Liver (tissue), 7 donors: ENCODE measurements at regions not wholly inside any gene's neighbourhood (a gene's known extent, or its start where the extent isn't known, plus 50 kb on each side); places are given as distances from the start of the nearest gene placed in this dataset.

Source experiments
- DNase-seq: peaks from one replicate; pipeline ENCODE4 v3.0.0-alpha.2; 2017; ENCODE audit warnings: low spot score
- H3K27ac ChIP-seq, 2 donors: one replicate each; pipeline ENCODE4 v1.7.0; 2013; ENCODE audit warnings: inconsistent platforms in 2 of 2, low read length in 2 of 2, control low read depth in 1 of 2, low read depth in 1 of 2, mild to moderate bottlenecking in 1 of 2
- H3K27me3 ChIP-seq, 4 donors: one replicate each; pipeline versions ENCODE4 v1.6.1 to v1.7.0; 2013; ENCODE audit warnings: low read length in 3 of 4, inconsistent platforms in 1 of 4, mild to moderate bottlenecking in 1 of 4, moderate library complexity in 1 of 4; ENCODE audit not compliant: control insufficient read depth in 4 of 4, insufficient read depth in 4 of 4
- H3K36me3 ChIP-seq, 4 donors: one replicate each; pipeline versions ENCODE4 v1.6.1 to v1.7.0; 2013; ENCODE audit warnings: low read length in 3 of 4, mild to moderate bottlenecking in 3 of 4, low read depth in 1 of 4, moderate library complexity in 1 of 4; ENCODE audit not compliant: control insufficient read depth in 4 of 4, insufficient read depth in 3 of 4
- H3K4me1 ChIP-seq, 4 donors: one replicate each; pipeline versions ENCODE4 v1.6.1 to v1.7.0; 2013; ENCODE audit warnings: low read length in 3 of 4, mild to moderate bottlenecking in 3 of 4, moderate library complexity in 1 of 4; ENCODE audit not compliant: control insufficient read depth in 4 of 4, insufficient read depth in 4 of 4
- H3K4me3 ChIP-seq, 3 donors: one replicate each; pipeline versions ENCODE4 v1.6.1 to v1.7.0; 2013; ENCODE audit warnings: low read length in 3 of 3, control low read depth in 1 of 3, low read depth in 1 of 3, mild to moderate bottlenecking in 1 of 3
- H3K9ac ChIP-seq, 2 donors: one replicate each; pipeline ENCODE4 v1.7.0; 2013; ENCODE audit warnings: low read length in 2 of 2, mild to moderate bottlenecking in 2 of 2, moderate library complexity in 2 of 2, control low read depth in 1 of 2, low read depth in 1 of 2
- H3K9me3 ChIP-seq, 4 donors: one replicate each; pipeline versions ENCODE4 v1.6.1 to v1.7.0; 2013; ENCODE audit warnings: low read length in 3 of 4; ENCODE audit not compliant: control insufficient read depth in 4 of 4
- CTCF ChIP-seq: fragments of 150-350 bp; IDR thresholded peaks from 2 replicates; pipeline ENCODE4 v1.5.1; 2017; ENCODE audit warnings: improper control_type of control experiment, low read depth, low read length; ENCODE audit not compliant: missing input control
- EGR1 ChIP-seq, 2 donors: IDR thresholded peaks; 2 replicates each; pipeline ENCODE4 v1.6.1; 2016 to 2018; ENCODE audit warnings: antibody characterized with exemption in 2 of 2, low read depth in 2 of 2
- FOXA1 ChIP-seq: IDR thresholded peaks from 2 replicates; pipeline ENCODE4 v1.6.1; 2016; ENCODE audit warnings: antibody characterized with exemption
- FOXA2 ChIP-seq: IDR thresholded peaks from 2 replicates; pipeline ENCODE4 v1.6.1; 2016; ENCODE audit warnings: antibody characterized with exemption
- GABPA ChIP-seq, 2 donors: IDR thresholded peaks in 1 of 2; conservative IDR thresholded peaks in 1 of 2; 2 replicates each; pipeline ENCODE4 v1.6.1; 2016; ENCODE audit warnings: antibody characterized with exemption in 2 of 2, mild to moderate bottlenecking in 1 of 2, moderate library complexity in 1 of 2
- HNF4A ChIP-seq, 2 donors: conservative IDR thresholded peaks; 2 replicates each; pipeline ENCODE4 v1.6.1; 2016; ENCODE audit warnings: antibody characterized with exemption in 2 of 2, mild to moderate bottlenecking in 2 of 2
- JUND ChIP-seq, 2 donors: IDR thresholded peaks; 2 replicates each; pipeline ENCODE4 v1.6.1; 2016; ENCODE audit warnings: antibody characterized with exemption in 2 of 2
- NR2F2 ChIP-seq: IDR thresholded peaks from 2 replicates; pipeline ENCODE4 v1.6.1; 2016; ENCODE audit warnings: antibody characterized with exemption
- RXRA ChIP-seq, 2 donors: IDR thresholded peaks; 2 replicates each; pipeline ENCODE4 v1.6.1; 2017 to 2018; ENCODE audit warnings: antibody characterized with exemption in 2 of 2, mild to moderate bottlenecking in 1 of 2
- SP1 ChIP-seq: IDR thresholded peaks from 2 replicates; pipeline ENCODE4 v1.6.1; 2018; ENCODE audit warnings: antibody characterized with exemption, mild to moderate bottlenecking
- TAF1 ChIP-seq: conservative IDR thresholded peaks from 2 replicates; pipeline ENCODE4 v1.6.1; 2016; ENCODE audit warnings: antibody characterized with exemption, mild to moderate bottlenecking
- YY1 ChIP-seq: IDR thresholded peaks from 2 replicates; pipeline ENCODE4 v1.6.1; 2016; ENCODE audit warnings: antibody characterized with exemption, mild to moderate bottlenecking
- TF ChIP-seq, protein P1 (sequence below): IDR thresholded peaks from 2 replicates; pipeline ENCODE4 v1.6.1; 2016; ENCODE audit warnings: antibody characterized with exemption, mild to moderate bottlenecking
- TF ChIP-seq, protein P2 (sequence below): IDR thresholded peaks from 2 replicates; pipeline ENCODE4 v1.6.1; 2016; ENCODE audit warnings: antibody characterized with exemption
- donor health status: healthy.
- donor health status: healthy.
- donor health status: healthy.
- donor health status: healthy.

GRCh38 chr3:88283242-88283592 lies 133.5 kb downstream of the C3orf38 start (continued):
- TF ChIP-seq, protein P1, sequence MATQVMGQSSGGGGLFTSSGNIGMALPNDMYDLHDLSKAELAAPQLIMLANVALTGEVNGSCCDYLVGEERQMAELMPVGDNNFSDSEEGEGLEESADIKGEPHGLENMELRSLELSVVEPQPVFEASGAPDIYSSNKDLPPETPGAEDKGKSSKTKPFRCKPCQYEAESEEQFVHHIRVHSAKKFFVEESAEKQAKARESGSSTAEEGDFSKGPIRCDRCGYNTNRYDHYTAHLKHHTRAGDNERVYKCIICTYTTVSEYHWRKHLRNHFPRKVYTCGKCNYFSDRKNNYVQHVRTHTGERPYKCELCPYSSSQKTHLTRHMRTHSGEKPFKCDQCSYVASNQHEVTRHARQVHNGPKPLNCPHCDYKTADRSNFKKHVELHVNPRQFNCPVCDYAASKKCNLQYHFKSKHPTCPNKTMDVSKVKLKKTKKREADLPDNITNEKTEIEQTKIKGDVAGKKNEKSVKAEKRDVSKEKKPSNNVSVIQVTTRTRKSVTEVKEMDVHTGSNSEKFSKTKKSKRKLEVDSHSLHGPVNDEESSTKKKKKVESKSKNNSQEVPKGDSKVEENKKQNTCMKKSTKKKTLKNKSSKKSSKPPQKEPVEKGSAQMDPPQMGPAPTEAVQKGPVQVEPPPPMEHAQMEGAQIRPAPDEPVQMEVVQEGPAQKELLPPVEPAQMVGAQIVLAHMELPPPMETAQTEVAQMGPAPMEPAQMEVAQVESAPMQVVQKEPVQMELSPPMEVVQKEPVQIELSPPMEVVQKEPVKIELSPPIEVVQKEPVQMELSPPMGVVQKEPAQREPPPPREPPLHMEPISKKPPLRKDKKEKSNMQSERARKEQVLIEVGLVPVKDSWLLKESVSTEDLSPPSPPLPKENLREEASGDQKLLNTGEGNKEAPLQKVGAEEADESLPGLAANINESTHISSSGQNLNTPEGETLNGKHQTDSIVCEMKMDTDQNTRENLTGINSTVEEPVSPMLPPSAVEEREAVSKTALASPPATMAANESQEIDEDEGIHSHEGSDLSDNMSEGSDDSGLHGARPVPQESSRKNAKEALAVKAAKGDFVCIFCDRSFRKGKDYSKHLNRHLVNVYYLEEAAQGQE, result no peak
- TF ChIP-seq GABPA (IDR thresholded peaks at IDR 0.05 in 1 of 2, conservative IDR thresholded peaks at IDR 0.05 in 1 of 2), result no peak

- H3K4me3 ChIP-seq, result no peak overlapping the region
- no peaks in the 10 kb centered on the region for H3K36me3 ChIP-seq
These were observed 141.7 kb downstream of the C3orf38 start for GRCh38 chr3:88291486-88291885.

More at GRCh38 chr3:88291486-88291885, 141.7 kb downstream of the C3orf38 start:
- TF ChIP-seq, protein P2, sequence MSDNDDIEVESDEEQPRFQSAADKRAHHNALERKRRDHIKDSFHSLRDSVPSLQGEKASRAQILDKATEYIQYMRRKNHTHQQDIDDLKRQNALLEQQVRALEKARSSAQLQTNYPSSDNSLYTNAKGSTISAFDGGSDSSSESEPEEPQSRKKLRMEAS, result no peak
- TF ChIP-seq TAF1 (no peak), RXRA (IDR thresholded peaks at IDR 0.05) (no peak), JUND (IDR thresholded peaks at IDR 0.05) (no peak), NR2F2 (no peak), YY1 (no peak), FOXA2 (no peak), HNF4A (conservative IDR thresholded peaks at IDR 0.05) (no peak), FOXA1 (no peak), SP1 (no peak), CTCF (no peak), GABPA (IDR thresholded peaks at IDR 0.05 in 1 of 2, conservative IDR thresholded peaks at IDR 0.05 in 1 of 2) (no peak), EGR1 (IDR thresholded peaks at IDR 0.05; ENCODE audit: low read depth in 2 of 2) (no peak)
- TF ChIP-seq, protein P1, result no peak
- no peaks in the 10 kb centered on the region for H3K9me3 ChIP-seq
- no peak overlapping the region for H3K27ac ChIP-seq
- H3K4me1 ChIP-seq, result no peaks in the 10 kb centered on the region
- H3K27me3 ChIP-seq, result no peaks in the 10 kb centered on the region
- H3K9ac ChIP-seq, result no peak overlapping the region
- no peak for DNase-seq
